ENCODE measurements at regions not wholly inside any gene's neighbourhood (a gene's known extent, or its start where the extent isn't known, plus 50 kb on each side); places are given as distances from the start of the nearest gene placed in this dataset.

GRCh38 chr15:91515188-91515754, 338.2 kb upstream of the SLCO3A1 start:
- TF ChIP-seq CTCF (IDR thresholded peaks at IDR 0.05 in 2 of 3, conservative IDR thresholded peaks at IDR 0.05 in 1 of 3; ENCODE audit: insufficient read depth in 2 of 3, low read depth in 1 of 3, low read length in 3 of 3) = no peak
- TF ChIP-seq REST (IDR thresholded peaks at IDR 0.05; ENCODE audit: borderline replicate concordance) = no peak
- no peak for TF ChIP-seq REST (CRISPR knock-in tag; IDR thresholded peaks at IDR 0.05; ENCODE audit: low read depth)
- no peak for TF ChIP-seq POLR2A (conservative IDR thresholded peaks at IDR 0.05)
- TF ChIP-seq CREB1 (IDR thresholded peaks at IDR 0.05) = no peak
- no peak for TF ChIP-seq CREB1 (CRISPR knock-in tag; IDR thresholded peaks at IDR 0.05)
- TF ChIP-seq POLR2AphosphoS5 (IDR thresholded peaks at IDR 0.05; ENCODE audit: control insufficient read depth, insufficient read depth, low read depth, low read length) = no peak
- no peak for TF ChIP-seq EZH2 (IDR thresholded peaks at IDR 0.05; ENCODE audit: borderline replicate concordance, low read depth, low read length)
- no peak for TF ChIP-seq ZNF232 (CRISPR knock-in tag; IDR thresholded peaks at IDR 0.05)
- TF ChIP-seq SRF (CRISPR knock-in tag; IDR thresholded peaks at IDR 0.05) = no peak
- no peak for TF ChIP-seq ELK1 (CRISPR knock-in tag; IDR thresholded peaks at IDR 0.05)
- no peak for TF ChIP-seq TAL1 (IDR thresholded peaks at IDR 0.05)
- TF ChIP-seq ZNF512 (tag; IDR thresholded peaks at IDR 0.05) = no peak
- TF ChIP-seq CHD2 (IDR thresholded peaks at IDR 0.05; ENCODE audit: low read depth, low read length) = no peak
- TF ChIP-seq JUNB (CRISPR knock-in tag; conservative IDR thresholded peaks at IDR 0.05) = no peak
